Stimulated activated CD4-positive, alpha-beta T cell treated with anti-CD3 and anti-CD28 coated beads, TNF-alpha, amount 100 ng/mL, for 24 hours (primary cell): ENCODE measurements at regions not wholly inside any gene's neighbourhood (a gene's known extent, or its start where the extent isn't known, plus 50 kb on each side); places are given as distances from the start of the nearest gene placed in this dataset.
"Not testable (repeated sequence)": the region's sequence is repeated elsewhere in the genome, so short reads cannot be mapped to it uniquely, and the experiment has no call there.

Source experiments
- DNase-seq, 3 experiments: peaks; one replicate each; pipeline ENCODE4 v3.0.0-alpha.2; 2020; ENCODE audit warnings: low read depth in 3 of 3

DNA sequence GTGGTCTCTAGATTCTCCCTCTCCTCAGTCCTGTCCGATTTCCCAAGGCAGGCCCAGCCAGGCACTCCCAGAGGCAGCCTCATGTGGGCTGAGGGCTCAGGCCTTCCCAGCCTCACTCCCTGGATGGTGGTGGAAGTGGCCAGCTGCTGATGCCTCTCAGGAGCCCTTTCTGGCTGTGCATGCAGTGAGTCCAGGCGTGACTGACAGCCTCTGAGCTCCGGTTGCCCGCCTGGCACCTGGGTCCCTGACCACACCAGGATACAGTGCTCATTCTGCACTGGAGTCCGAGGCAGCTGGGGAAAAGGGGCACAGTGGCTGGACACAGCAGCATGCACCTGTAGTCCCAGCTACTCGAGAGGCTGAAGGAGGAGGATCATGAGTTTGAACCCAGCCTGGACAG, 132.6 kb downstream of the CUL2 start:
- no peak for DNase-seq

DNA sequence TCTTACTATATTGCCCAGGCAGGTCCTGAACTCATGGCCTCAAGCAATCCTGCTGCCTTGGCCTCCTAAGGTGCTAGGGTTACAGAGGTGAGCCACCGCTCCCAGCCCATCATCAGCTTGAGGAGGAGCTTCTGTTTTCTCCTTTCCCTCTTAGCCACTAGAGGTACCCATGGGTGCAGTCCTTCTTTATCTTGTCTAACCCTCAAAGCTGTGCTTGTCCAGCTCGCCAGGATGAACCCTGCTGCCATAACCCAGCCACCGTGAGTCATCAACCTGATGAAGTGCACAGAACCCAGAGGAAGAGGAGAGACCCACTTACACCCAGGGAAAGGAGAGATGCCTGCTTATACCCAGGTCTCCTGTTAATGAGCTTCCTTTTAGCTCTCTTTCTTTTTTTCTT, 133.4 kb downstream of the CUL2 start:
- DNase-seq: no peak

DNA sequence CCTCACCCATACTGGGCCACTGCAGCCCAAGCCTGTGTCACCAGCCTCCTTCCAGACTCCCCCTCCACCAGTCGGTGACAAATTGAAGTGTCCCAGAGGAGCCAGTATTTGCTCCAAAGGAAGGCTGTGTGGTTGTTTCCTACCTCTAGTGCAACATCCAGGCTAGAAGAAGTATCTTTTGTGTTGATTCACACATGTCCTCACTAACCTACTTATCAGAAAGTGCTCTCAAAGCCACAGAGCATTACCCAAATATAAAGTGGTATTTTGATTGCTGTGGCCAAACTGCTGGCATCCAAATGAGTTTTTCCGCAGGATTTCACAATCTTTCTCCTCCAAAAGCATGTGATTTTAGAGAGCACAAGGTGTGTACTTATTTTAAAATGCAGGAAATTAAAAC, 134.8 kb downstream of the CUL2 start:
- no peak for DNase-seq

DNA sequence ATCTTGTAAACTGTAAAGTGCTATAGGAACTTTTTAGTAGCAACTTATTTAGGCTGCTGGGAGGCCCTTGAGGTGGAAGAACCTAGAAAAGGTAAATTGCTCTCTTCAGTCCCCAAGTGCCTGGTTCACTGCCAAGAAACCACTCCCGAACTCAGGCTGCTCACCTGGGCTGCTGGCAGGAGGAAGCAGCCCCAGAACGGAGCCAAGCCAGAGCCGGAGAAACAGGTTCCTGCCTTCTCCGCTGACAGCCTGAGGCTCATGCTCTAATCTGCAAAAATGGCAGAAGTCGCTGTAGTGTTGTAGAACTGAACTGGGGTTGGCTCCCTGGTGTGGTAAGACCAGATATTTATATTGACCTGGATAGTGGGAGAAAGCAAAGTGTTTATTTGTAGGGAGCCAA, 136.0 kb downstream of the CUL2 start:
- DNase-seq: no peak

DNA sequence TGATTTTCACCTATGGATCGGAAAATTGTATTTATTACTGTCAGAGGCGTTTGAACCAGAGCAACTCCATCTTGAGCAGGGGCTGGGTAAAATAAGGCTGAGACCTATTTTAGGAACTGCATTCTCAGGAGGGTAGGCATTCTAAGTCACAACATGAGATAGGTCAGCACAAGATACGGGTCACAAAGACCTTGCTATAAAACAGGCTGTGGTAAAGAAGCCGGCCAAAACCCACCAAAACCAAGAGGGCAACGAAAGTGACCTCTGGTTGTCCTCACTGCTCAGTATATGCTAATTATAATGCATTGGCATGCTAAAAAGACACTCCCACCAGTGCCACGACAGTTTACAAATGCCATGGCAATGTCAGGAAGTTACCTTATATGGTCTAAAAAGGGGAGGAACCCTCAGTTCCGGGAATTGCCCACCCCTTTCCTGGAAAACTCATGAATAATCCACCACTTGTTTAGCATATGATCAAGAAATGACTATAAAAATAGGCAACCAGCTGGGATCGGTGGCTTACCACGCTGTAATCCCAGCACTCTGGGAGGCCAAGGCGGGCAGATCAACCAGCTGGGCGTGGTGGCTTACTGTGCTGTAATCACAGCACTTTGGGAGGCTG, 136.3 kb upstream of the PARD3 start:
- DNase-seq: peak in 1 of 3 experiments; percentile 30

DNA sequence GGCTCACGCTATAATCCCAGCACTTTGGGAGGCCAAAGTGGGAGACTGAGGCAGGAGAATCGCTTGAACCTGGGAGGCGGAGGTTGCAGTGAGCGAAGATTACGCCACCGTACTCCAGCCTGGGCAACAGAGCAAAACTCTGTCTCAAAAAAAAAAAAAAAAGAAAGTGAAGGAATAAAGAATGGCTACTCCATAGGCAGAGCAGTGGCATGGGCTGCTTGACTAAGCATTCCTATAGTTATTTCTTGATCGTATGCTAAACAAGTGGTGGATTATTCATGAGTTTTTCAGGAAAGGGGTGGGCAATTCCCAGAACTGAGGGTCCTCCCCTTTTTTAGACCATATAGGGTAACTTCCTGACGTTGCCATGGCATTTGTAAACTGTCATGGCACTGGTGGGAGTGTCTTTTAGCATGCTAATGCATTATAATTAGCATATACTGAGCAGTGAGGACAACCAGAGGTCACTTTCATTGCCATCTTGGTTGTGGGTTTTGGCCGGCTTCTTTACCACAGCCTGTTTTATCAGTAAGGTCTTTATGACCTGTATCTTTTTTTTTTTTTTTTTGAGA, 130.9 kb upstream of the PARD3 start:
- not testable (repeated sequence) for DNase-seq

DNA sequence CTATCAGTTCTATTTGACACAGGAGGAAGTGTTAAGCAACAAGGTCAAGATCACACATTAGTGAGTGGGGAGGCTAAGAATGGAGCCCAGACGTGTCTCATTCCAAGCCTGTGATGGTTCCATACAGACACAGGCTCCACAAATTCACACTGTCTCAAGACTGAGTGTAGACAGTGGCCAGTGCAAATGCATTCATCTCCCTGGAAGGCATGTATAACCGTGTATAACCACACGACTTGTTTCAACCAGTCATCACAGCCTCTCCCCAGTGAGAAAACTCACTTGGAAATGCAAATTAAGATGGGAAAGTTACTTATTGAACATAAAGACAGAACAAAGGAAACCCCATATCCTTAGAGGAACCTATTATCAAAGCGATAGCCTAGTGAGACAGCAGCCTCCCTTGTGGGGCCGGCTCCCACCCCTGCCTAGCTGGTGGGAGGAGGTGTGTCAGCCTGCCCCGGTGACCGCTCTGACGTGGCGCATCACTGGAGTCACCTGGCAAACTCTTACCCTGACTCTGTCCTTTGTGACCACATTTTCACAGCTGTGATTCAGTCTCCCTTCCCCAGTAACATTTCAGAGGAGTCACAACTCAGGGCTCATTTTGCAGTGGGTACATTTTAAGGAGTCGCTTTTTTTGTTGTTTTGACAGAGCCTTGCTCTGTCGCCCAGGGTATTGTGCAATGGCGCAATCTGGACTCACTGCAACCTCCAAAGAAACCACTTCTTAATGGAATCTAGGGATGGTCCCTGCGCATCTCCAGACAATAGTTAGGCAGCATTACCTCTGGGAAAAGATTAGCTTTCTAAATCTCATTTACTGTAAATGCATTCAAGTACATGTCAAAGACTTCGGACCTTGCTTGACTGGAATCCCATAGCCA, 126.6 kb upstream of the PARD3 start:
- DNase-seq: no peak

DNA sequence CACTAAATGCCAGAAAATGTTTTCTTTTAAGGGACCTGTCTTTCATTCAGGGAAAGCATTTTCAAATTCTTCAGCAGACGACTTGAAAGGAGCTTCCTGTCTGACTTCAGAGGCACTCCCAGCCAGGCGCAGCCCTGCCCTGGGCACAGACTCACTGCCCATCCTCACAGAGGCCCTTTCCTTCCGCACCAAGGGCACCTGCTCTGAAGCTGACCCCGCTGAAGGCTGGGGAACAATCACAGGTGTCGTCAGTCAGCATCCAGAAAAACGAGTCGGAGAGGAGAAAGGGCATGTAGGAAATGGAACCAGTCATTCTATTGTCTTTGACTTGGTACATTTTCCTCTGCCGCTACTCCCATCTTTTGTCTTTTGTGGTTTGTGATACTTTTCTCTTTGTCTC, 125.3 kb upstream of the PARD3 start:
- no peak for DNase-seq

DNA sequence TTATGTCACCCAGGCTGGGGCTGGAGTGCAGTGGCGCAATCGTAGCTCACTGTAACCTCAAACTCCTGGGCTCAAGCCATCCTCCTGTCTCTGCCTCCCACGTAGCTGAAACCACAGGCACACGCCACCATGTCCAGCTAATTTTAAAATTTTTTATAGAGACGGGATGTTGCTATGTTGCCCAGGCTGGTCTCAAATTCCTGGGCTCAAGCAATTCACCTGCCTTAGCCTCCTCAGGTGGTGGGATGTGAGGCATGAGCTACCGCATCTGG, 123.2 kb upstream of the PARD3 start:
- no peak for DNase-seq

DNA sequence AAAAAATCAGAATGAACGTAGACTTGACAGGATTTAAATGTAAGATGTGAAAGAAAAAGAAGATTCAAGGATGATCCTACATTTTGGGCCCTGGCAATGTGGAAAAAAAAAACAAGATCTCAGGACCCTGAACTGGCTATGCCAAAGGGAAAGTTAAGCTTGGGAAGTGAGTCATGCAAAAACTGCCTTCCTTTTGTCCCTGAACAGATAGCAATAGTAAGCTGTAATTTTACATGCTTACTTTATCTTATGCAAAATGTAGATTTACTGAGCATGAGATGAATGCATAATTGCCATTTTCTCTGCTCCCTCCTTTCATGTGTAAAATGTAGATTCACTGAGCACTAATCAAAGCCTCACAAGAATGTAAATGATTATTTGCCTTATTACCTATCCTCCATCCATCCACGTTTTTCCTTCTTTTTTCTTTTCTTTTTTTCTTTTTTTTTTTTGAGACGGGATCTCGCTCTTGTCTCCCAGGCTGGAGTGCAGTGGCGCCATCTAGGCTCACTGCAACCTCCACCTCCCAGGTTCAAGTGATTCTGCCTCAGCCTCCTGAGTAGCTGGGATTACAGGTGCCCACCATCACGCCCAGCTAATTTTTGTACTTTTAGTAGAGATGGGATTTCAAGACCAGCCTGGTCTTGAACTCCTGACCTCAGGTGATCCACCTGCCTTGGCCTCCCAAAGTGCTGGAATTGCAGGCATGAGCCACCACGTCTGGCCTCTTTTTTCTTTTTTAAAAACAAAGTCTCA, 122.7 kb upstream of the PARD3 start:
- DNase-seq: not testable (repeated sequence)

DNA sequence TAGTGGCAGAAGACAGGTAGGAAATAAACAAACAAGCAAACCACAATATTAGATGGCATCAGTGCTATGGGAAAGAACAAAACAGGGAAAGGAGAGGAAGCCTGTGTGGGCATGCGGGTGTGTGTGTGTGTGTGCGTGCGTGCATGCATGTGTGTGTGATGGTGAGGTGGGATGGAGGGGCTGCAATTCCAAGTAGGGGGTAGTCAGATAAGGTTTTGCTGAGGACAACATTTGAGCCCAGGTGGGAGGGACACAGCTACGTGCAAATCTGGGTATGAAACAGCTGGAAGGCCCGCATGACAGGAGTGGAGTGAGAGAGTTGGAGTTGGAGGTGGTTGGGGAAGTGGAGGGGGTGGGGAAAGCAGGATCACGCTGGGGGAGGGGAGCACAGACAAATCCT, 121.0 kb upstream of the PARD3 start:
- no peak for DNase-seq

DNA sequence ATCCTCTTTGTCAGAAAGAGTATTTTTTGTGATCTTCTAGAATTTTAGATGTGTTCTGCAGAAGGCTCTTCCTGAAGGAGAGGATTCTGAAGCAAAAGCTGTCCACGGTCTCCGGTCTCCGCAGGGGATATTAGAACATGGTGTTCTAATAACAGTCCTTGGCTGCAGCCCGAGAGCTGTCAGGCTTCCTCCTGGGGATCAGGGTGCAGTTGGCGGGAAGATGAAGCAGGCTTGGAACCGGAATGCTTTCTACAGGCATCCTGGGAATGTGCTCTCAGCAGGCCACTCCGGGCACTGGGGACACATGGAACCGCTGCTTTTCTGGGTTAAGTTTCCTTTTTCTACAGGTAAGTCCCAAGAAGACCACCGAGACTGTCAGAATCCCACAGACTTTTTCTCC, 118.6 kb upstream of the PARD3 start:
- DNase-seq: no peak

DNA sequence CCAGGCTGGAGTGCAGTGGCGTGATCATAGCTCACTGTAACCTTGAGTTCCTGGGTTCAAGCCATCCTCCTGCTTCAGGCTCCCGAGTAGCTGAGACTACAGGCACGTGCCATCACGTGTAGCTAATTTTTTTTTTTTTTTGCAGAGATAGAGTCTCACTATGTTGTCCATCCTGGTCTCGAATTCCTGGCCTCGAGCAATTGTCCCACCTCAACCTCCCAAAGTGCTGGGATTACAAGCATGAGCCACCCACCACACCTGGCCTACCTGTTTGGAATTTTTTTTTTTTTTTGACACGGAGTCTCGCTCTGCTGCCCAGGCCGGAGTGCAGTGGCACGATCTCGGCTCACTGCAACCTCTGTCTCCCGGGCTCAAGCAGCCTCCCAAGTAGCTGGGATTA, 117.1 kb upstream of the PARD3 start:
- DNase-seq: no peak

DNA sequence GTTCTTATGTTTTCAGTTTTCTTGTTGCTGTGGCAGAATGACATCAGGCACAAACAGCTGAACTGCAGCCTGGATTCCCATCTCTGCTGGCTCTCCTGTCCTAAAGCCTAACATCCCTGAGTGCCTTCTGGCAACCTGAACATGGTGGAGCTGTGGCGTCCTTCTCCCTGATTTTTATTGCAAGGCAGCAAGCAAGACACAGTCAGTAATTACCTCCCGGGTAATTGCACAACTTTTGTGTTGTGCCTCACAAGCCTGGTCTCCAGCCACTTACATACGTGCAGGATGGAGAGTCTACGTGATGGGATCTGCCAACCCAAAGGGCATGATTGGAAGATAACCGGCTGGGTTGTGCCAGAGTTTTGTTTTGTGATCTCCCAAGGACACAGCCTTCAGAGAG, 116.1 kb upstream of the PARD3 start:
- DNase-seq: no peak

DNA sequence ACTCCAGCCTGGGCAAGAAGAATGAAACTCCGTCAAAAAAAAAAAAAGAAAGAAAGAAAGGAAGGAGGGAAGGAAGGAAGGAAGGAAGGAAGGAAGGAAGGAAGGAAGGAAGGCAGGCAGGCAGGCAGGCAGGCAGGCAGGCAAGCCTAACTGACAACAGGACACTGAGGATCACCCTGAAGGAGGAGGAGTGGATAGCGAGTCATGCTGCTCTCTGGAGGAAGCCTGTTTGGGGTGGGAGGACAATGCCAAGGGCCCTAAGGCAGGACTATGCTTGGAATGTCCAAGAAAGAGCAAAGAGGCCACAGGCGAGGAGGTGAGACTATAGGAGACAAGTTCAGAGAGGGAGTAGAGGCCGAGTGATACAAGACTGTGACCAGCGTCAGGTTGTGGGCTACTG, 107.0 kb upstream of the PARD3 start:
- no peak for DNase-seq

DNA sequence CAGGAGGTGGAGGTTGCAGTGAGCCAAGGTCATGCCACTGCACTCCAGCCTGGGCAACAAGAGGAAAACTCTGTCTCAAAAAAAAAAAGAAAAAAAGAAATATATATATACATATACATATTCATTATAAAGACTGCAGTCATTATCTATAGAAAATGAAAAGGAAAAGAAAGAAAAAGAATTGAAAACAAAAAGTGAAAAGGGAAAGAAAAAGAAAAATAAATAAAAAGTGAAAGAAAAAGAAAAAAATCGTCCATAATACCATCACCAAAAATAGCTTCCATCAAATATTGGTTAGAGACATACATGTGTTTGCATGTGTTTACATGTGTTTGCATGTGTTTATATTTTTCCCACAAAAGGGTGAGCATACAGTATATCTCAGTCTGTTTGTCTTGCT, 105.5 kb upstream of the PARD3 start:
- no peak for DNase-seq

DNA sequence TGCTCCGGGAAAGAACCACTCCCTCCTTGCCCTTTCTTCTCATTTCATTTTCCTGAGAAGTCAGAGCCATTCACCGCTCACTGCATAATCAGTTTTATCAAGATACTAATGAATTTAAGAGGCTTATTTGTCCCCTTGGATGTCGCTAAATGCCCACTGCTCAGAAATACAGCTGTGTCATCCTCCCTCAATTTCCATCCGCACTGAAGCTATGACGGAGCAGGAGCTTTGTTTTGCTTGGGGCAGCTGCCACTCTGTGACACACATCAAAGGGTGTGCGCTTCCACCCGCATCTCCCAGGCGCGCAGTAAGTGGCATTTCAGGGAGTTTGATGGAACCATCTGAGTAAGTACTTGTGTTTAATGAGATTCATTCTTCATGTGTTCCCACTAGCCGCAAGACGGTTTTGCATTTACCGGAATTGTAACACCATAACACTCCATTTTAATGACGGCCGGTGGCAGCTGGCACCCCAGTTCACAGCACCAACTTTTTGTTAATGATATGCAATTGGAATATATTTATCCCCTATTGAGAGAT, 103.8 kb upstream of the PARD3 start:
- DNase-seq: no peak

DNA sequence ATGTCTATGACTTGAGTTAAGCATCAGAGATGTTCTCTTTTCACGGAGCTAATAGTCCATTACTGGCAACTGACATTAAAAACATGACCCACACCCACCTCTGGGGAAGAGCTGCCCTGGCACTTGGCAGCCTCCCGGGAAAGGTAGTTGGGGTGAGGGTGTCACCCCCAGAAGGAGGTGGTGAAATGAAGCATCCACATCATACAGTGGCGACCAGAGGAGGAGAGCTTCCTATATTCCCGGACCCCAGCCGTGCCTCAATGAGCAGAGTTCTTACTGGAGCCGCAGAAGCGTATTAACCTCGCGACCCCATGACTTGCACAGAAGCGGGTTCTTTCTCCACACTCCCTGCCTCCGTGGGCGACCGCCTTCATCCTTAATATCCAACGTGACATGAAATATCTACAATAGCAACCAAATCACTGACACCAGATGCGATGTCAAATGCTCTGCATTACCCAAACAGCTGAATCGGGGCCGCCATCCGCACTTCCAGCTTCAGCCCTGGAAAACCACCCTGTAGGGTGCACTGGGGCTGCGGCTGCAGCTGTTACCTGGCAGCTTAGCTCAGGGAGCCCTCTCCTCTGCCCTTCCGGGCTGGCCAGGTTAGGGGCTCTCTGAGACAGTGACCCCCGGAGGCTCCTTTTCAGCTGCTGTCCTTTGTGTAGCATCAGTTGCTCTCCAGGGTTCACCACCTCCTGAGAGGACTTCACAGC, 103.1 kb upstream of the PARD3 start:
- DNase-seq: no peak

DNA sequence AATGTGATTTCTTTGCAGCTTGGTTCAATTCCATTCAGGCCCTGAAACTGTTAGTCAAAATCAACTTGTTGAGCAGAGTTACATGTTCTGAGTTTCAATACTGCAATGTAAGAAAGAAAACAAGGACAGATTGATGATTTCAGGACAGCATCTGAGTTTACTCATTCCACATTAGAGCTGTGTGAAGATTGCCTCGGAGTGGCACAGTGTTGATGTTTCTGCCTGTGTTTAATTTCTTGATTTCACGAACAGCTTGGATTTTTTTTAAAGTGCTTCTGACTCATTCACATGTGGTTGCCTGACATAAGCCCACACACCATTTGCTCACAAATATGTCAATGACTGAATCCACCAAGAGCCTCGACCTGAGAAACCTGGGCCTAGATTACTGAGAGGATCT, 101.2 kb upstream of the PARD3 start:
- no peak for DNase-seq

DNA sequence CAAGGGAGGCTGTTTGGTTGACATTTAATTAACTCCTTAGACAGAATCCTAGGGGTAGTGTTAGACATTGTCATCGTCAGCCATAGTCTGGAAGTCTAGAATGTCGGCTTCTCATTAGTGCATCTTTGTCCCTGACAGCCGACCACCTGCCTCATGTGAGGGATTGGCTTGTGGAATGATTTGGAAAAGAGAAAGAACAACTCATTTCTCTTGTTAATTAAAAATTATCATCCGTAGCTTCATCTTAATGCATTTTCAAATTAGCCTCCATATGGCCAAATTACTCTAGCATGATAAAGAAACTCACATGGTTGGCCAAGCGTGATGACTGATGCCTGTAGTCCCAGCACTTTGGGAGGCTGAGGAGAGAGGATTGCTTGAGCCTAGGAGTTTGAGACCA, 97.7 kb upstream of the PARD3 start:
- DNase-seq: no peak

DNA sequence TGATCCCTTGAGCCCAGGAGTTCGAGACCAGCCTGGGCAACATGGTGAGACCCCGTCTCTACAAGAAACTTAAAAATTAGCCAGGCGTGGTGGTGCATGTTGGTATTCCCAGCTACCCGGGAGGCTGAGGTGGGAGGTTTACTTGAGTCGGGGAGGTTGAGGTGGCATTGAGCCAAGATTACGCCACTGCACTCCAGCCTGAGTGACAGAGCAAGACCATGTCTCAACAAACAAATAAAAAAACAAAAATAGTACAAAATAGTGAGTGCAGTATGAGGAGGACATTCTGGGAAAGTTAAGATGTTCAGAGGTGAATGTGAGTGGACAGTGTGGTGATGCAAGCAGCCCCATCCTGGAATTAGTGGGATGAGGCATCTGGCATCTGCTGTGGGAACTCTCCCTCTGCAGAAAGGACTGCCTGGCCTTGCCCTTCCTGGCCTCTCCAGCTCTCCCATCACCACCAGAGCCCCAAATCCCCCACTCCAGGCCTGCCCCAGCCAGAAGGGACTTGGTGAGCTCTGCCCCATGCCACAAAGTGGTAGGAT, 96.6 kb upstream of the PARD3 start:
- DNase-seq: no peak

DNA sequence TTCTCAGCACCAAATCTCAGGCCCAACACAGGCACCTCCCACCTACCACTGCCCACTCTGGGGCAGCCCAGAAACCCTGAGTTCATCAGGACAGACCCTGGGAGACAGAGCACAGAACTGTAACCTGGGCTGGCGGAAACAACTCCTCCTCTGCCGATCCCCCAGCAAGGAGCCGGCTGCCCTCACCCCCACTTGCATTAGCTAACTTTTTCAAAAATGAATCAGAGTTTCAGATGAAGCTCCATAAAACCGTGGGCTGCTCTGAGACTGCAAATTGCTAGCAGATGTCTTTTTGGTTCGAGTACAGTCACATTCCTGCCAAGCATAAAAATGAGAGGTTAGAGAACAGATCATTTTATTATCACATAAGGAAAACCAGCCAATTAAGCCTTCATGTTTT, 93.4 kb upstream of the PARD3 start:
- no peak for DNase-seq
